H1 (cell line): ENCODE measurements at regions not wholly inside any gene's neighbourhood (a gene's known extent, or its start where the extent isn't known, plus 50 kb on each side); places are given as distances from the start of the nearest gene placed in this dataset.

Source experiments
- CTCF ChIA-PET: fragments of 300-600 bp; sonication (Branson Sonifier 250); formaldehyde crosslinking; loops from one replicate; lab custom pipeline; 2021; ENCODE audit not compliant: partially characterized antibody; lab: Charles Lee
- POLR2A ChIA-PET: fragments of 300-600 bp; sonication (Branson Sonifier 250); formaldehyde crosslinking; loops from one replicate; lab custom pipeline; 2021; ENCODE audit warnings: inconsistent platforms; ENCODE audit not compliant: partially characterized antibody; lab: Charles Lee
- DNase-seq, 2 experiments: peaks; one replicate each; pipeline versions ENCODE4 v3.0.0 to v3.0.0-alpha.2; 2010 to 2022; ENCODE audit warnings: low spot score in 2 of 2, low read depth in 1 of 2, mixed read lengths in 1 of 2
- FAIRE-seq: peaks from 2 replicates; lab custom pipeline; 2011; peaks lifted over from hg19 to GRCh38; lab: Jason Lieb, UNC
- H2AFZ ChIP-seq: 2 replicates; pipeline ENCODE4 v1.8.1; 2012; ENCODE audit warnings: low read length, inconsistent platforms
- H2AK5ac ChIP-seq: 2 replicates; pipeline ENCODE4 v1.6.1; 2013; ENCODE audit warnings: low read depth, low read length
- H2BK120ac ChIP-seq: replicated peaks from 2 replicates; pipeline ENCODE3; 2013; ENCODE audit warnings: low read depth, low read length, inconsistent platforms
- H2BK12ac ChIP-seq: 2 replicates; pipeline ENCODE4 v1.6.1; 2013; ENCODE audit warnings: low read depth, low read length
- H2BK15ac ChIP-seq: 2 replicates; pipeline ENCODE4 v1.6.1; 2013; ENCODE audit warnings: low read length
- H2BK20ac ChIP-seq: 2 replicates; pipeline ENCODE4 v1.6.1; 2013; ENCODE audit warnings: low read length
- H2BK5ac ChIP-seq: 2 replicates; pipeline ENCODE4 v1.6.1; 2013; ENCODE audit warnings: low read depth, low read length
- H3K14ac ChIP-seq: 2 replicates; pipeline ENCODE4 v1.6.1; 2013; ENCODE audit warnings: inconsistent platforms; ENCODE audit not compliant: insufficient read length
- H3K18ac ChIP-seq: 2 replicates; pipeline ENCODE4 v1.6.1; 2013; ENCODE audit warnings: low read length; ENCODE audit errors: extremely low read depth
- H3K23ac ChIP-seq: 2 replicates; pipeline ENCODE4 v1.6.1; 2013; ENCODE audit warnings: inconsistent platforms; ENCODE audit not compliant: insufficient read length
- H3K23me2 ChIP-seq: 2 replicates; pipeline ENCODE4 v1.6.1; 2013; ENCODE audit warnings: low read depth, low read length
- H3K27ac ChIP-seq: 2 replicates; pipeline ENCODE4 v1.6.1; 2011; ENCODE audit warnings: low read depth, low read length, inconsistent platforms
- H3K27me3 ChIP-seq, 4 experiments: replicated peaks in 1 of 4; 1 replicate in 1 of 4; 2 replicates in 3 of 4; pipeline versions ENCODE4 v1.6.1 to v1.8.1; 2011 to 2013; ENCODE audit warnings: low read length in 3 of 4, mild to moderate bottlenecking in 3 of 4, inconsistent platforms in 2 of 4, mixed read lengths in 2 of 4, moderate library complexity in 1 of 4; ENCODE audit not compliant: control insufficient read depth in 3 of 4, insufficient read depth in 3 of 4; ENCODE audit errors: extremely low read depth in 1 of 4
- H3K36me3 ChIP-seq, 4 experiments: 2 replicates each; pipeline versions ENCODE4 v1.6.1 to v1.8.1; 2011 to 2013; ENCODE audit warnings: mild to moderate bottlenecking in 4 of 4, low read length in 3 of 4, moderate library complexity in 2 of 4, control low read depth in 1 of 4, inconsistent platforms in 1 of 4; ENCODE audit not compliant: insufficient read depth in 4 of 4, control insufficient read depth in 2 of 4
- H3K4ac ChIP-seq: replicated peaks from 2 replicates; pipeline ENCODE3; 2013; ENCODE audit warnings: low read length, low read depth, mixed read lengths, inconsistent platforms; ENCODE audit not compliant: insufficient read length
- H3K4me1 ChIP-seq, 4 experiments: replicated peaks in 1 of 4; 1 replicate in 1 of 4; 2 replicates in 3 of 4; pipeline versions ENCODE4 v1.6.1 to v1.8.1; 2011 to 2013; ENCODE audit warnings: low read length in 3 of 4, inconsistent platforms in 2 of 4, mixed read lengths in 1 of 4; ENCODE audit not compliant: insufficient read depth in 4 of 4, control insufficient read depth in 3 of 4
- H3K4me2 ChIP-seq, 2 experiments: 2 replicates each; pipeline versions ENCODE4 v1.6.1 to v1.8.1; 2011 to 2013; ENCODE audit warnings: low read depth in 2 of 2, low read length in 2 of 2, control low read depth in 1 of 2, inconsistent platforms in 1 of 2, mild to moderate bottlenecking in 1 of 2; ENCODE audit not compliant: insufficient read depth in 1 of 2
- H3K4me3 ChIP-seq, 4 experiments: fragments of 200-600, 300-600 bp in 1 of 4; sonication (generic), shearing (Covaris generic), sonication (Bioruptor Twin) in 1 of 4; 2 replicates each; pipeline versions ENCODE4 v1.5.1 to v1.8.1; 2011 to 2016; ENCODE audit warnings: low read length in 4 of 4, low read depth in 3 of 4, control low read depth in 2 of 4, inconsistent platforms in 2 of 4, mild to moderate bottlenecking in 2 of 4, mixed read lengths in 1 of 4, moderate library complexity in 1 of 4; ENCODE audit not compliant: insufficient read depth in 2 of 4; ENCODE audit errors: extremely low read depth in 1 of 4
- H3K56ac ChIP-seq: replicated peaks from 2 replicates; pipeline ENCODE3; 2013; ENCODE audit warnings: low read depth, mild to moderate bottlenecking, mixed read lengths, low read length, inconsistent platforms; ENCODE audit not compliant: insufficient read length
- H3K79me1 ChIP-seq: 2 replicates; pipeline ENCODE4 v1.6.1; 2013; ENCODE audit warnings: low read depth, low read length, control low read depth
- H3K79me2 ChIP-seq, 2 experiments: 2 replicates each; pipeline versions ENCODE4 v1.6.1 to v1.8.1; 2012 to 2013; ENCODE audit warnings: low read length in 2 of 2, mild to moderate bottlenecking in 2 of 2, inconsistent platforms in 1 of 2; ENCODE audit not compliant: insufficient read depth in 2 of 2, control insufficient read depth in 1 of 2
- H3K9ac ChIP-seq, 4 experiments: replicated peaks in 1 of 4; 1 replicate in 1 of 4; 2 replicates in 3 of 4; pipeline versions ENCODE4 v1.6.1 to v1.8.1; 2011 to 2013; ENCODE audit warnings: low read depth in 3 of 4, low read length in 3 of 4, control low read depth in 2 of 4, mild to moderate bottlenecking in 2 of 4, moderate library complexity in 2 of 4, inconsistent platforms in 1 of 4; ENCODE audit errors: extremely low read depth in 1 of 4
- H3K9me3 ChIP-seq, 2 experiments: 2 replicates each; pipeline versions ENCODE4 v1.6.1 to v1.8.1; 2012 to 2013; ENCODE audit warnings: mild to moderate bottlenecking in 2 of 2, moderate library complexity in 2 of 2, control low read depth in 1 of 2, inconsistent platforms in 1 of 2, low read depth in 1 of 2, low read length in 1 of 2, mixed read lengths in 1 of 2; ENCODE audit not compliant: insufficient read depth in 2 of 2
- H4K20me1 ChIP-seq, 2 experiments: replicated peaks in 1 of 2; 2 replicates each; pipeline versions ENCODE3 to v1.8.1; 2011 to 2013; ENCODE audit warnings: inconsistent platforms in 2 of 2, low read length in 2 of 2, mild to moderate bottlenecking in 1 of 2; ENCODE audit not compliant: insufficient read depth in 2 of 2, control insufficient read depth in 1 of 2
- H4K5ac ChIP-seq: 2 replicates; pipeline ENCODE4 v1.6.1; 2013; ENCODE audit warnings: low read length, low read depth, mixed read lengths, inconsistent platforms; ENCODE audit not compliant: insufficient read length
- H4K8ac ChIP-seq: 2 replicates; pipeline ENCODE4 v1.8.0; 2013; ENCODE audit warnings: mild to moderate bottlenecking, moderate library complexity, low read length, inconsistent platforms; ENCODE audit not compliant: insufficient read depth; ENCODE audit errors: extremely low read depth
- H4K91ac ChIP-seq: replicated peaks from 2 replicates; pipeline ENCODE3; 2013; ENCODE audit warnings: low read length, mixed read lengths, inconsistent platforms; ENCODE audit not compliant: insufficient read length
- CBX8 ChIP-seq: fragments of 300-800, 300-1000 bp; sonication (generic); IDR thresholded peaks from 2 replicates; pipeline ENCODE4 v1.7.1; 2016; ENCODE audit warnings: low read depth, low read length, borderline replicate concordance
- EP300 ChIP-seq, 2 experiments: IDR thresholded peaks; 1 replicate in 1 of 2; 2 replicates in 1 of 2; pipeline ENCODE4 v1.6.1; 2011 to 2012; ENCODE audit warnings: low read depth in 2 of 2, low read length in 2 of 2, mild to moderate bottlenecking in 2 of 2, borderline replicate concordance in 1 of 2, inconsistent platforms in 1 of 2, moderate library complexity in 1 of 2
- GTF2F1 ChIP-seq: IDR thresholded peaks from 2 replicates; pipeline ENCODE4 v1.6.1; 2012; ENCODE audit warnings: low read depth, low read length, improper control_type of control experiment, borderline replicate concordance
- SAP30 ChIP-seq: fragments of 300-600 bp; sonication (generic); IDR thresholded peaks from 2 replicates; pipeline ENCODE4 v1.7.1; 2012; ENCODE audit warnings: low read length, moderate library complexity, mild to moderate bottlenecking, inconsistent platforms; ENCODE audit not compliant: insufficient read depth, insufficient replicate concordance
- SIN3A ChIP-seq, 2 experiments: IDR thresholded peaks in 1 of 2; conservative IDR thresholded peaks in 1 of 2; 2 replicates each; pipeline ENCODE4 v1.6.1; 2011 to 2012; ENCODE audit warnings: low read length in 2 of 2, improper control_type of control experiment in 1 of 2, low read depth in 1 of 2, mild to moderate bottlenecking in 1 of 2
- WGBS, 2 experiments: shearing (Covaris generic) in 1 of 2; methylation state at CpG; one replicate each; pipeline versions ENCODE4 v1.1.6 to v1.1.7; 2013 to 2015; ENCODE audit warnings: low lambda C conversion rate in 2 of 2, mixed read lengths in 2 of 2, inconsistent platforms in 1 of 2, low coverage in 1 of 2, missing lambda C conversion rate in 1 of 2; ENCODE audit not compliant: insufficient replicate concordance in 2 of 2, insufficient coverage in 1 of 2, insufficient read length in 1 of 2; ENCODE audit errors: extremely low coverage in 1 of 2, missing lambda C conversion rate in 1 of 2; 5-methylcytosine and 5-hydroxymethylcytosine counted together

- Histone ChIP-seq H3K18ac (no peak overlapping the region), H3K9me3 (no peaks in the 10 kb centered on the region), H3K4me3 (no peak overlapping the region), H3K9ac (no peak overlapping the region), H3K4ac (no peak overlapping the region), H4K8ac (no peak overlapping the region), H3K27me3 (no peaks in the 10 kb centered on the region), H2BK5ac (no peak overlapping the region), H3K27ac (no peak overlapping the region), H2BK120ac (no peak overlapping the region), H2AK5ac (no peak overlapping the region), H4K5ac (no peak overlapping the region), H3K56ac (no peak overlapping the region), H2BK15ac (no peak overlapping the region), H3K23me2 (no peaks in the 10 kb centered on the region), H2AFZ (no peak overlapping the region), H3K36me3 (no peaks in the 10 kb centered on the region), H2BK20ac (no peak overlapping the region), H4K91ac (no peak overlapping the region), H3K4me2 (no peak overlapping the region), H3K14ac (no peak overlapping the region), H3K79me2 (no peaks in the 10 kb centered on the region), H3K4me1 (no peaks in the 10 kb centered on the region), H4K20me1 (no peaks in the 10 kb centered on the region), H3K79me1 (no peaks in the 10 kb centered on the region), H3K23ac (no peak overlapping the region), H2BK12ac (no peak overlapping the region)
- no peak for DNase-seq
- POLR2A ChIA-PET = no interaction called here
- CTCF ChIA-PET = no interaction called here
- no CpG with 5 or more reads among the region's 1 CpG for WGBS, 2 experiments
- no peak for FAIRE-seq
- no peak for TF ChIP-seq GTF2F1
- no peak for TF ChIP-seq SIN3A (conservative IDR thresholded peaks at IDR 0.05 in 1 of 2, IDR thresholded peaks at IDR 0.05 in 1 of 2; ENCODE audit: low read depth in 1 of 2, low read length in 2 of 2)
- no peak for TF ChIP-seq CBX8
- TF ChIP-seq SAP30 = no peak
- TF ChIP-seq EP300 (IDR thresholded peaks at IDR 0.05; ENCODE audit: borderline replicate concordance in 1 of 2, low read depth in 2 of 2, low read length in 2 of 2) = no peak
Observed at GRCh38 chrX:20668550-20668949, 401.8 kb upstream of the RPS6KA3 start.
